Glutamatergic neuron (in vitro differentiated cells): ENCODE measurements at regions not wholly inside any gene's neighbourhood (a gene's known extent, or its start where the extent isn't known, plus 50 kb on each side); places are given as distances from the start of the nearest gene placed in this dataset.

Experiments
- DNase-seq: peaks from one replicate; pipeline ENCODE4 v3.0.0; 2022
- H3K27ac Mint-ChIP-seq: one replicate; pipeline ENCODE4 v1.8.0; 2020; ENCODE audit warnings: mild to moderate bottlenecking, mixed read lengths, inconsistent platforms; ENCODE audit not compliant: unreplicated experiment
- H3K27me3 Mint-ChIP-seq: one replicate; pipeline ENCODE4 v1.8.0; 2020; ENCODE audit warnings: mild to moderate bottlenecking, moderate library complexity, mixed read lengths, inconsistent platforms; ENCODE audit not compliant: unreplicated experiment
- H3K36me3 Mint-ChIP-seq: one replicate; pipeline ENCODE4 v1.8.0; 2020; ENCODE audit warnings: mild to moderate bottlenecking, mixed read lengths, inconsistent platforms; ENCODE audit not compliant: unreplicated experiment
- H3K4me1 Mint-ChIP-seq: one replicate; pipeline ENCODE4 v1.8.0; 2020; ENCODE audit warnings: mild to moderate bottlenecking, low read depth, mixed read lengths, inconsistent platforms; ENCODE audit not compliant: unreplicated experiment
- H3K4me3 Mint-ChIP-seq: one replicate; pipeline ENCODE4 v1.8.0; 2020; ENCODE audit warnings: mild to moderate bottlenecking, mixed read lengths, inconsistent platforms; ENCODE audit not compliant: unreplicated experiment
- H3K9me3 Mint-ChIP-seq: one replicate; pipeline ENCODE4 v1.8.0; 2020; ENCODE audit warnings: mild to moderate bottlenecking, moderate library complexity, mixed read lengths, inconsistent platforms; ENCODE audit not compliant: unreplicated experiment
- TF ChIP-seq, protein P1 (sequence below): fragments of 200-600 bp; sonication (generic); IDR thresholded peaks from one replicate; pipeline ENCODE4 v1.5.0; 2021; ENCODE audit not compliant: partially characterized antibody, unreplicated experiment

DNA sequence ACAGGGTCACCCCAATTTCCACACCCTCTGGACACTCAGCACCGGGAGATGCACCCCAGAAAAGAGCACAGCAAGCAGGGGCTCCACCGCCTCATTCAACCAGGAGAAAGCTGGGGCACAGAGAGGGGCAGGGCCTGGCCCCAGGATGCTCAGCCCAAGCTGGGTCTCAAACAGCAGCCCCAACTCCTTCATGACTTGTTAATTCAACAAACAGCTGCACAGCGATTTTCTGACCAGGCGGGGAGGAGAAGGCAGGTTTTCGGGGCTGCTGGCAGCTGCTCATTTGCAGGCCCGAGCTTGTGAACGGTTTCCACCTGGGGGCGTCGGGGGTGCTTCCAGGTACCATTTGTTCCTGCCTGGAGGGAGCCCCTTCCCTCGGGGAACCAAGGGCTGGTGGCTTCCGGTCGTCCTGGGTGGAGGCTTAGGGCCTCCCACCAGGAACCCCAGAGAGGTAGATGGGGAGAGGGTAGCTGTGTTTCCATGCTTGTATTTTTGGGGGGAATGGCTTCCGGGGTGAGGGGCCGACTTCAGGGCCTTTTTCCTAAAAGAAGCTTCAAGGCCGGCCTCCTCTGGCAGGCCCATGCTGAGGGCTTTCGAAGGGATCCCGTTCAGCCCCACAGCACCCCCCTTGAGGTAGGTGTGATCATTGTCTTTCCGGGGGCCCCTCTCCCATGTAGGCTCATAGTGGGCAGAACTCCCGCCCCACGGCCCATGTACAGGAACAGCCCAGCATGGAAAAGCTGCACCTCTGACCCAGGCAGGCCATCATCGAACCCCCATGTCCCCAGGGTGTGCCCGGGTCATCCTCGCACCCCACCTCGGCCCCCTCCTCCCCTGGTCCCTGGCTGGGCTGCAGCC lies 191.6 kb upstream of the GSE1 start:
- Mint-ChIP-seq H3K4me3 (peak overlapping the region; percentile 75), H3K9me3 (peaks cover 14% of the 10 kb centered on the region)

DNA sequence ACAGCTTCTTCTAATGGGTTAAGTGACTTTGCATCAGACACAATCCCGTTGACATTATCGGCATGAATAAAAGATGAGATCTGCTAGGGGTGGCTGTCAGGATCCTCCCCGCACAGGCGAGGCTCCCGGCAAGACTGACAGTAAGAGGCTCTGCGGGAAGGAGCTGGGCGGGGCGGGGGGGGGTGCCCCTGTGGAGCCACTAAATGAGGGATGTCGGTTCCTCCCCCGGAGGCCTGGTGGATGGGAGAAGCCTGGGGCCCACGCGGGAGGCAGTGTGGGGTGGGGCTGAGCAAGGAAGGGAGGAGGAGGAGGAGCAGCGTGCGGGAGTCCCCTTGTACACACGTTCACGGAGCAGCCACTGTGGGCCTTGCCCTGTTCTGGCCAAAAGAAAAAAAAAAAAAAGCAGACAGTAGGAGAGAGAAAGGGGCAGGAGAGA lies 190.9 kb upstream of the GSE1 start:
- peaks cover 11% of the 10 kb centered on the region for H3K27me3 Mint-ChIP-seq
- H3K9me3 Mint-ChIP-seq: peaks cover 14% of the 10 kb centered on the region
- DNase-seq: peak; percentile 64
- H3K4me1 Mint-ChIP-seq: peaks cover 40% of the 10 kb centered on the region
- H3K36me3 Mint-ChIP-seq: no peaks in the 10 kb centered on the region
- H3K4me3 Mint-ChIP-seq: peak overlapping the region; percentile 75
- TF ChIP-seq, protein P1, sequence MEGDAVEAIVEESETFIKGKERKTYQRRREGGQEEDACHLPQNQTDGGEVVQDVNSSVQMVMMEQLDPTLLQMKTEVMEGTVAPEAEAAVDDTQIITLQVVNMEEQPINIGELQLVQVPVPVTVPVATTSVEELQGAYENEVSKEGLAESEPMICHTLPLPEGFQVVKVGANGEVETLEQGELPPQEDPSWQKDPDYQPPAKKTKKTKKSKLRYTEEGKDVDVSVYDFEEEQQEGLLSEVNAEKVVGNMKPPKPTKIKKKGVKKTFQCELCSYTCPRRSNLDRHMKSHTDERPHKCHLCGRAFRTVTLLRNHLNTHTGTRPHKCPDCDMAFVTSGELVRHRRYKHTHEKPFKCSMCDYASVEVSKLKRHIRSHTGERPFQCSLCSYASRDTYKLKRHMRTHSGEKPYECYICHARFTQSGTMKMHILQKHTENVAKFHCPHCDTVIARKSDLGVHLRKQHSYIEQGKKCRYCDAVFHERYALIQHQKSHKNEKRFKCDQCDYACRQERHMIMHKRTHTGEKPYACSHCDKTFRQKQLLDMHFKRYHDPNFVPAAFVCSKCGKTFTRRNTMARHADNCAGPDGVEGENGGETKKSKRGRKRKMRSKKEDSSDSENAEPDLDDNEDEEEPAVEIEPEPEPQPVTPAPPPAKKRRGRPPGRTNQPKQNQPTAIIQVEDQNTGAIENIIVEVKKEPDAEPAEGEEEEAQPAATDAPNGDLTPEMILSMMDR: peak; percentile 8
- peak overlapping the region; percentile 83 for H3K27ac Mint-ChIP-seq

More for the DNA sequence above, 191.6 kb upstream of the GSE1 start:
- H3K27ac Mint-ChIP-seq: peak overlapping the region; percentile 83
- H3K36me3 Mint-ChIP-seq: no peaks in the 10 kb centered on the region
- peaks cover 11% of the 10 kb centered on the region for H3K27me3 Mint-ChIP-seq
- H3K4me1 Mint-ChIP-seq: peaks cover 40% of the 10 kb centered on the region
- peak; percentile 20 for DNase-seq
- TF ChIP-seq, protein P1: no peak

DNA sequence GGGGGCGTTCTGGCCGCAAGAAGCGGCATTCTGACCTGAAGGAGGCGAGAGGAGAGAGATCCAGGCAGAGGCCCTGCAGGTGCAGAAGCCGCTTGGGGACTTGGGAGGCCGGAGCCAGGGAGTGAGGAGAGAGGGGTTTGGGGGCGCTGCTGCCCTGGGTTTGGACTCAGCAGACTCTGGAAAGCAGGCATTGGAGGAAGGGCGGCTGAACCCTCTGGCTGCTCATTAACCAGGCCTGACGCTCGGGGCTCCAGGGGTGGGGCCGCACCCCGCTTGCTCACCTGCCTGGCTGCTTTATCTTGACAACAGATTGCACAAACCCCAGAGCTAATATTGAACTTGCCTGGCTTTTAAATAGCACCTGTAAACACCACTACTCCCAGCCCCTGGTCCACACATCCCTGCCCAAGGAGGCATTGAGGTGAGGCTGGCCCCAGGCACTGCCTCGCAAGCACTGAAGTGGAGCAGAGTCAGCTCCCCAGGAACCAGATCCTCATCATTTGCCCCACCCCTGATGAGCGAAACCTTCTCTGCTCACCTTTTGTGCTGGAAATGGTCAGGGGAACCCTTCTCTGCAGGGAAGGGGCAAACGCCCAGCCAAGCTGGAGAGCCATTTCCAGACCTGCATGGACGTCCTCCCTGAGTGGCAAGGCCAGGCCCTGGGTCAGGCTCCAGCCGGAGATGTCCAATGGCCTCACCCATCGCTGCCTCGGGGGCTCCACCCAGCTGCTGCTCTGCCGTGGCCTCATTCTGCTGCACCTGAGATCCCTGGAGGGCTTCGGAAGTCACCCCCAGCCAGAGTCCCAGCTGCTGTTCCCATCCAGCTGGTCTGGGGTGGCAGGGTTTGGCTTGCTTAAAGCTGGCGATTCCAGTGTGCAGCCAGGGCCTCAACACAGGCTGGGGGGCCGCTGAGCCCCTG lies 190.2 kb upstream of the GSE1 start:
- peaks cover 11% of the 10 kb centered on the region for H3K27me3 Mint-ChIP-seq
- peak overlapping the region; percentile 75 for H3K4me3 Mint-ChIP-seq
- peak; percentile 22 for DNase-seq
- no peaks in the 10 kb centered on the region for H3K36me3 Mint-ChIP-seq
- peaks cover 40% of the 10 kb centered on the region for H3K4me1 Mint-ChIP-seq
- TF ChIP-seq, protein P1: no peak
- peak overlapping the region; percentile 83 for H3K27ac Mint-ChIP-seq
- H3K9me3 Mint-ChIP-seq: peaks cover 14% of the 10 kb centered on the region

DNA sequence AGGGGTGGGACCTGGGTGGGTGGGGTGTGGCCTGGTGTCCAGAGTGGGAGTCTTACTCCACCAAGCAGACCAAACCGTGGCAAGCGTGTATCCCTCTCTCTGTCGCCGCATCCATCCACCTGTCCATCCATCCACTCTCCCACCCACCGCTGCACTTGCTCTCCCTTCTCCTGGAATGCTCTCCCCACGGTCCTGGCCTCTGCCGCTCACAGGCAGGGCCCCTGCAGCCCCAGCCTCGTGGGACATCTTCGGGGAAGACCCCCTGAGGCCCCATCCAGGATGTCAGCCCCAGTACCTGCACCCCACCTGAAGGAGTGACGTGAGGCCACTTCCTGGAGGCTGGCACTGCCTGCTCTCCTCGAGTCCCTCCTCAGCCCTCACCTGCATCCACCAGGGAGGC lies 189.5 kb upstream of the GSE1 start:
- peaks cover 7% of the 10 kb centered on the region for H3K27me3 Mint-ChIP-seq
- no peaks in the 10 kb centered on the region for H3K36me3 Mint-ChIP-seq

More for the DNA sequence above, 189.5 kb upstream of the GSE1 start:
- H3K4me1 Mint-ChIP-seq: peaks cover 35% of the 10 kb centered on the region
- no peak overlapping the region for H3K27ac Mint-ChIP-seq
- peaks cover 10% of the 10 kb centered on the region for H3K9me3 Mint-ChIP-seq
- H3K4me3 Mint-ChIP-seq: peak overlapping the region; percentile 38
- DNase-seq: peak; percentile 15
- TF ChIP-seq, protein P1: no peak
